HG03064 (cell line): ENCODE measurements at regions not wholly inside any gene's neighbourhood (a gene's known extent, or its start where the extent isn't known, plus 50 kb on each side); places are given as distances from the start of the nearest gene placed in this dataset.
"Not testable (repeated sequence)": the region's sequence is repeated elsewhere in the genome, so short reads cannot be mapped to it uniquely, and the experiment has no call there.

Source experiments
- ATAC-seq: cut with Tn5 transposase; IDR thresholded peaks from one replicate; pipeline ENCODE4 v1.9.1; 2021; ENCODE audit warnings: low read depth; ENCODE audit not compliant: unreplicated experiment

DNA sequence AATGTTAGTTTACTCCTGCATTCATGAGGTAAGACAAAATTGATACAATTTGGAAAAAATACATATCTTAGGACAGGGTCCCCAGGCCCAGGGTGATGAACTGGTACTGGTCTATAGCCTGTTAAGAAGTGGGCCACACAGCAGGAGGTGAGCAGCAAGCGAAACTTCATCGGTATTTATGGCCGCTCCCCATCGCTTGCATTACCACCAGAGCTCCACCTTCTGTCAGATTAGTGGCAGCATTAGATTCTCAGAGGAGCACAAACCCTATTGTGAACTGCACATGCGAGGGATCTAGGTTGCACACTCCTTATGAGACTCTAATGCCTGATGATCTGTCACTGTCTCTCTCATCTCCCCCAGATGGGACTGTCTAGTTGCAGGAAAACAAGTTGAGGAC, 880.6 kb downstream of the MCTP2 start:
- ATAC-seq = no peak

DNA sequence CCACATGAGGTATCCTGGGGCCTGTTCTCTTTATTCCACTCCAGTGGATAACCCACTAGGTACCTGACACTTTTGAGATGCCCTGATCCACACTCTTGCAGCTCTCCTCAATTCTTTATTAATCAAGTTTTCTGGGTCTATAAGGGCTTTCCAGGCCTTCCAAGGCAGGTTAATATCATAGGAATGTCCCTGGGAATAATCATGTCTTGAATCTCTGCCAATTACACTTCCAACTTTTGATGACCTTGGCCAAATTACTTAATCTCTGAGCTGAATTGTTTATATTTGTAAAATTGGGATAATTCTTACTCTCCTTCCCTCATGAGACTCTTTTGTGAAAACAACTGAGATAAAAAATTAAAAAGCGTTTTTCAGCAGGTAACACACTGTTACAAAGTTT, 881.7 kb downstream of the MCTP2 start:
- no peak for ATAC-seq

DNA sequence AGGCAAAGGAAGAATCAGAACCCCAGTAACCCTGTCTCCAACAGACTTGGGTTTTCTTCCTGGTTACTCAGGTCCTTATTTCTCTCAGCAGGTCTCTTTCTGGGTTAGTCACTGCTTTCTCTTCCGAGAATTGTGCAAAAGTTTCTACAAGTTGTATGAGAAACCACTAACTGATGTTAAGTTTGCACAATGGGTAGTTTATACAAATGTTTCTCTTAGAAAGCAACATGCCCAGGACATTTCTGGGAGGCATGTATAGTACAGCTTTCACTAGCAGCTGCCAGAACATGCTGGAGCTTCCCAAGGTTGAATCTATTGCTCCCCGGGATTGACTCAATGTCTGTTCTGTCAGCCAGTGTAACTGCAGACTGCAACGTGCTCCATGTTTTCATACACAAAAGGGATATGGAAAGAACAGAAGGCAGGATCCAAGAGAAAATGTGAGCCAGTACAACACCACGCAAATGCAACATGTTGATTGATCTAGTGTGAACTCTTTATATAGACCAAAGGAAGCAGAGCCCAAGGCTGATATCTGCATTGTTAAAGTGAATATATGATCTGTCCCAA, 887.8 kb downstream of the MCTP2 start:
- no peak for ATAC-seq

DNA sequence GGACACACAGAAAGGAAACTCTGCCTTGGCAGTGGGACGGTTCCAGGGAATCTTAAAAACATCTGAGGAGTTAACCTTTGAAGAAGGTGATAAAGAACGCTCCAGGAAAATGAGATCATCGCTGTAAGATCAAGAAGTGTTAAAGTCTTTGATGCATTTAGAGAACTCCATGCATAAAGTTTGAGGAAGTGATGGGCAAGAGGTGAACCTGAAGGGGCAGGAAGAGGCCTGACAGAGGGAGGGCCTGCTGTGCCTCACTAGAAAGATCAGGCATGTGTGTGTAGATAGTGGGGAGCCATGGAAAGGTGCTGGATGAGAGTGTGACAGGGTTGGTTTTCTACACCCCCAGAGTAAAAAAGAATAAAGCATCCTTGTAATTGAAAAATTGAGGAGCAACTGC, 889.2 kb downstream of the MCTP2 start:
- no peak for ATAC-seq

DNA sequence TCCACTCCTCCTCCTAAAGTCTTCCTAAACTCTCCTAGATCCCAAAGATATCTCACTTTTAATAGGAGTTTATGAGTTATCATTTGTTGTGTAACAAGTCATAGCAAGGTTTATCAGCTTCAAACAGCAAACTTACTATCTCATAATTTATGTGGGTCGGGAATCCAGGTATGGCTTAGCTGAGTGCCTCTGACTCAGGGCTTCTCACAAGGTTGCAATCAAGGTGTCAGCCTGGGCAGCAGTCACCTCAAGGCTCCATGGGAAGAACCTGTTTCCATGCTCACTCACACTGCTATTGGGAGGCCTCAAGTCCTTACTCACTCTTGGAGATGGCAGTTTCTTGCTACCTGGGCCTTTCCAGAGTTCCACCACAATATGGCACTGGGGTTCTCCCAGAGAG, 889.8 kb downstream of the MCTP2 start:
- ATAC-seq = no peak

DNA sequence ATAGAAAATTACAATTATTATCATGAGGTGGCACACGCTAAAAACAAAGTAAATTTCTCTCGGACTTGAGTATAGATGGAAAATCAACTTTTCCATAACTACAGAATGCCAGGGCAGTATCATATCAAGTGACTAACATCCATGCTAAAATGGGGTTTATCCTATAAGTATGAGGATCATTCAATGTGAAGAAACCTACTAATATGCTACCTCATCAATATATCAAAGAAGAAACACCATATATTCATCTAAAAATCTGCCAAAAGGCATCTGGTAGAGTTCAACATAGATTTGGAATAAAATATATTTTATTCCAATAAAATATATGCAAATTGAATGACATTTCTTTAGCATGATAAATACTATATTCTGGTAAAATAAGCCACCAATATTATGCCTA, 894.4 kb downstream of the MCTP2 start:
- no peak for ATAC-seq

DNA sequence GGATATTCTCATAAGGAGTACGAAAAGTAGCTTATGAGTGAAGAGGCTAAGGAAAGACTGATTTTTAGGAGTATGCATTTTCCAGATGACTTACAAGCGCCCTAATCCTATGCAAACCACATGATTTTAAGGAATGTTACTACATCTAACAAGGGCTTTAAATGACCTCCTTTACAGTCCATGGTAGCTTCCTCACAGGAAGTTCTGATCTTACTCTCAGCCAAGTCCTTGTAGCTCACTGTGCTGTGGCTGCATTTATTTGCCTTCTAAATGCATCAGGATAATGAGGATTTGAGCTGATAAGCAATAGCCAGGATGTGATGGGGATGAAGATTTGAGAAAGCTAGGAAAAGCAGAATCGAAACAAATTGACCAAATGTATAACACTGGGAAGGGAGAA, 896.0 kb downstream of the MCTP2 start:
- no peak for ATAC-seq

DNA sequence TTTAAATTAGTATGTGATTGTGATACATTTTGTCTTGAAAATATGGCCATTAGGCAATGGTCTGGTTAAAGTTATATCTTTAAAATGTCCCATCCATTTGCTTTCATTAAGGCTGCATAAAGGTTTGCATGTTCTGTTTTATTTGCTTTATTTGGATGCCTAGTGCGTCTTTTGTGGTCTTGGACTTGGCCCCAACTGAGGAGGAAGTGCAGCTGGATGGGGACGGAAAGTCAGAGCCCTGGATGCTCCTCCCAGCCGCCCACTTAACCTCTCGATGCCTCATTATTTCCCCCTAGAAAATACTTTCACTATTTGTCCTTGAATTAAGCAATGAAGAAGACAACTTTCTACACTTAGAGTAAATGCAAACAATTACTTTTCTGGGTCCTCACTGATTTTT, 898.2 kb downstream of the MCTP2 start:
- ATAC-seq = no peak

DNA sequence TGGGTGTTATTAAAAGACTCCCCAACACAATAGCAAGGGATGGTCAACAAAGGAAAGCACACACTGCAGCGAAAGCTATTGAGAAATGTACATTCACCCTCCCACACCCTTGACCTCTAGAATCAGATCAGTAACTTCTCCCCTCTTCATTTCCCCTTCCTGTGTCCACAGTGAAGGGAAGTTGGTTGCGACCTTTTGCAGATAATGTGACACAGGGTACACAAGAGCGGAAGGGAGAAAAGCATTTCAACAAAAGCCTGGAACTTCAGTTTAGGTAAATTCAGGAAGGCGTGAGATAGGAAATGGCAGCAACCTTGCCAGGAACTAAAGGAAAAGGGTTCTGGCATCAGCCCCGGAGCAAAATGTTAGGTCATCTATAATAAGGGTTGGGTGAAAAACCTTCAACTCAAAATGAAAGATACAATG, 899.8 kb downstream of the MCTP2 start:
- ATAC-seq = no peak

DNA sequence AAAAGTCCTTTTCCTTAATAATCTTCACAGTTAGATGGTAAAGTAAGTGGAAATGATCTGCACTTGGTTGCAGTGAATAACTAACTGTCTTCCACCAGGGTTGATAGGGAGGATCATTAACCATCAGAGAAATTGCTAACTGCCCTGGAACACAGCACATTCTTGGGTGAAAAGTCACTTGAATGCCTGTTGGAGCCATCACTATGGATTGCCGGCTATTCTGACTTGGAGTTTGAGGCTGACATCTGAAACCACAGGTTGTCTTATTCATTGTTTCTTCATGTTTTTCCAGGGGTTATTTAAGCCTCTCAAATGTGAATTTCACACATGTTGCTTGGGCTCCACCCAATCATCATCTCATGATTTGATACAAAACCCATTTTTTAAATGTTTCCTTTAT, 901.4 kb downstream of the MCTP2 start:
- no peak for ATAC-seq

DNA sequence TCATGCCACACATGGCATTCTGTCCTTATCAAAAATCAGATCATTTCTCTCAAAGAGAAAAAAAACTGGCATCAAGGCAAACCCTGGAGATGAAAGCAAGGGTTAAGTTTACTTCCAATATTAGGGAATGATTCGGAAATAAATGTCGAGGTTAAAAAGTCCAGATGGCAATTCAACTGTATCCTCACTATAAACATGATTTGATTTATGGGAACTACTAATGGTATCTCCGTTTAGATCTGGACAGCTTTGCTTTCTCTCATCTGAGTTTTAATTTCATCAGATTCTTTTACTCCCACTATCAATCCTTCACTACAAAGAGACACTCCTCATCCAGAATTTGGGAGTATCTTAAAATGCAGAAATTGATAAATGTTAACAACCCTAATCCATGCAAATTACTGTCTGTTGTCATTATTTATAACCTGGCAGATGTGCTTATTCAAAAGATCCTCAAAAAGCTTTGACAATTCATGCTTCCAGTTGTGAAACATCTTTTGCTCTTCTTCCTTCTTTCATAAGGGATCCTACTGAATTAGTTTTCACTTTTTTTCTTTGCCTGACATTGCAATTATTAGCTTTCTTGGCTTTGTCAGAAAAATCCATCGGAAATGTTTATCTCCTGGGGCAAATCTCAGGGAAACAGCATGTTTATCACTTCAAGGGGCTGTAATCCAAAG, 903.2 kb downstream of the MCTP2 start:
- ATAC-seq = no peak

DNA sequence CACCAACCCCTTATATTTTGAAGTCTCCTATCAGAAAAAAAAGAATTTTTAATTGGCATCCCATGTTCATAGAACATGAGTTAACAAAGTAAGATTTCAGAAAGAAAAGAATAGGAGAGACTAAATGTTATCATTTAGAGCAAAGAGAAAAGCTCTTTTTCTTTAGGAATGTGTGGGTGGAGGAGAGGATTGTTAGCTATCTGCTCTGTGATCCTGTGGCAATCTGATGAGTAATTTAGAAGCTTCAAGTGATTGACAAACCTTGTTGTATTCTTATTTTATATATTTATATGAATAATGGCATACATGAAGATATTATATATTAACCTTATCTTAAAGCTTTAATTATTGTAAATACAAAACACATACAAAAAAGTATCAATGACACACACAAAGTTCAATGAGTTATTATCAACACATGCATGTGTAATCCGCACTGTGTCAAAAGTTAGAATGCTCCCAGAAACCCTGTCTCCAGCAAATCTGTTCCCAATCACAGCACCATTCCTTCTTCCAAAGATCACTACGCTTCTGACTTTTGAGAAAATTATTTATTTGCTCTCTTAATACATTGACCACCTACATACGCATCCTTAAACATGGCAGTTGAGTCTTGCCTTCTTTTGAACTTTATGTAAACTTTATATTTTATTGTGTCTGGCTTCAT, 907.4 kb downstream of the MCTP2 start:
- no peak for ATAC-seq

DNA sequence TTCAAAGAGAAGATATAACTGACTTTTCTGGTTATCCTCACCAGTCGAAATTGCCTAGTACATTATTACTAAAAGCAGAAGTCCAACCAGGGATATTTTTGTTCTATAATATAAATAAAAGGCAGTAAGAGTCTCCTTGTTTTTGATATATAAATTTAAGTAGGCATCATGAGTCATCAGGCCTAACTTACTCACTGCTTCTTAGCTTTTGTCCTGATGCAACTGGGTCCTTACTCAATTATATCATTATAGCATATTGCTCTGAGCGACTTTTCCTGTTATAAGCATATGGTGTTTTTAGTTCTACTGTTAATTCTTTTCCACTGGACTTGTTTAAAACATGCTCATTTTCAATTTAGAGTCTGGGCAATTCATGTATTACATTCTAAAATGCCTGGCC, 910.1 kb downstream of the MCTP2 start:
- no peak for ATAC-seq

DNA sequence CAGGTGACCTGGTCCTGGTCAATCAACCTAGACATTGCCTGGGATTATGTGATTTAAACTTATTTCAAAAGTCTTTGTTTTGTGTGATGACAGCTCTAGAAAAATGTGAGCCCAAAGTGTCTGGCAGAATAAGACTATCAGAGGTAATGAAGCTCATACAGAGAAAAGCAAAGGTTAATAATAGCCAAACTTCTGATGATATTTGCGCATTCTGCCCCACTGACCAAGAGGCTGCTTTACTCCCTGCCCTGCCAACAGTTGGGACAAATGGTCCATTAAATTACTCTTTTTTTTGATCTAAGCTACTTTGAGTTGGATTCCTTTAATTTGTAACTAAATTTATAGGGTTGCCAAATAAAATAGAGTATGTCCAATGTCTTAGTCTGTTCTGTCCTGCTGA, 911.2 kb downstream of the MCTP2 start:
- no peak for ATAC-seq

DNA sequence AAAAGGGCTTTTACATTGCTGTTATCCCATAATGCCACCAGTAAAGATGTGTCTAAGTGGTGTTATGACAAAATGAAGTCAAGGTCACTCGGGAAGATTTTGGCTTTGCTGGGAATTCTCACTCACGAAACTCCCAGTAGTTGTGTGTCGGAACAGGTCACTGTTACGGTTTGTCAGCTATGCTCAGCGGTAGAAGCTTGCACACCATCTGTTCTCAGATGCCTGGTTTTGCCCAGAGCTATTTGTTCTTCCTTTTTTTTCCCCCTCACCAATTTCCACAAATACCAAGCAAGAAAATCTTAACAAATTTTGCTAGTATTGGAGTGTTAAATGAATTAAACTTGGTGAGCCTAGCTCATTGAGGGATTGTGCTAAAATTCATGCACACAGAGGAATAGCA, 915.1 kb downstream of the MCTP2 start:
- no peak for ATAC-seq

DNA sequence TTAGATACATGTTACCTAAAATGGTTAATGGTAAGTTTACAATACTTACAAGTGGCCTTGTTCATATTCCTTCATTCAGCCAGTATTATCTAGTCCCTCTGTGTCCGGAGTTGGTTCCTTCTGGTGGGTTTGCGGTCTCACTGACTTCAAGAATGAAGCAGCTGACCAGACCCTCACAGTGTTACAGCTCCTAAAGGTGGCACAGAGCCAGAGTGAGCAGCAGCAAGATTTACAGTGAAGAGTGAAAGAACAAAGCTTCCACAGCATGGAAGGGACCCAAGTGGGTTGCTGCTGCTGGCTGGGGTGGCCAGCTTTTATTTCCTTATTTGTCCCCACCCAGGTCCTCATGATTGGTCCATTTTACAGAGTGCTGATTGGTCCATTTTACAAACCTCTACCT, 916.8 kb downstream of the MCTP2 start:
- no peak for ATAC-seq

DNA sequence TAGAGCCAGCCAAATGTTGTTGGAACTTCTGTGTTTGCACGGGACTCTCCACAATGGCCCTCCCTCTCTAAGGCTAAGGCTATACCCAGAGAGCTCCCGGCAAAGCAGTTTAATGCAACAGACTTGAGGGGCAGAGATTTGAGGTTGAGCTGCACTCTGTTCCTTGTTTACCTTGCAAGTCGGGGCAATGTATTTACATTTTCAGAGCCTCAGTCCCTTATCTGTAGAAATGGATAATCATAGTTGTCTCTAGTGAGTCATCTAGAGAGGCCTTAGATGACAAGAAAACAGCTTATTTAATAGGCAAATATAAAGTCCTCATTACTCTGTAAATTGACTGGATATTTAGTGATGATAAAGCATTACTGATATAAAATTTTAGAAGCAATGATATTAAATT, 917.7 kb downstream of the MCTP2 start:
- ATAC-seq = no peak

DNA sequence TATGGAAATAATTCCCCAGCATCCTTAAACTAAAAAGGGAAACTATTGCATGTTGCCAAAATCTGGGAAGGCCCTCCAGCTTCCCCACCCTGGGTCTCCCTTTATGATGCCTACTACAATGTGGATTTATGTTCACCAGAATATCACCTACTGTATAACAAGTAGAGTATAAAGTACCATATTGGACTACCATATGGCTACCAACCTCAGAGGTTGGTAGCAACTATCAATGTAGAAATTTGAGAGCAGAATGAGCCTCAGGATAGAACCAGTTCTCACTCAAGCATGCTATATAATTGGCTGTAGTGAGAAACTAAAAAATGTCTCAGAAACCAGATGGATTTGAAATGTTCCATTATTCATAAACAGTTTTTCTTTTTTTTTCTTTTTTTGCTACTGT, 918.4 kb downstream of the MCTP2 start:
- ATAC-seq = no peak

DNA sequence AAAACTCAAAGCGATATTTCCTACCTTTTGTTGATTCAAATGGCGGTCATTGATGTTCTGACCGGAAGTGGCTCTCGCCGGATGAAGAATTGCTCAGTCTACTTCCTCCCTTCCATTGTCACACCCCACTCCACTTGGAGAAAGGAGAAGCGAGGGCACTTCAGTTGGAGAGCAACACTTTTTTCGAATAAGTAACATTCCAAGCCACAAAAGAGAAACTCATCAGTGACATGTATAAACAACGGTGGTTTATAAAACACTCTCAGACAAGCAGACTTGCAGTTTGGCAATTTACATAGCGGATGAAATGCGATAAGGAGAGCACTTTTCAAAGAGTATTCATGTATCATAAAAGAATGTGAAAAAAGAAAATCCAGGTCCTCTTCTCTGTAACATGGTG, 919.1 kb downstream of the MCTP2 start:
- no peak for ATAC-seq

DNA sequence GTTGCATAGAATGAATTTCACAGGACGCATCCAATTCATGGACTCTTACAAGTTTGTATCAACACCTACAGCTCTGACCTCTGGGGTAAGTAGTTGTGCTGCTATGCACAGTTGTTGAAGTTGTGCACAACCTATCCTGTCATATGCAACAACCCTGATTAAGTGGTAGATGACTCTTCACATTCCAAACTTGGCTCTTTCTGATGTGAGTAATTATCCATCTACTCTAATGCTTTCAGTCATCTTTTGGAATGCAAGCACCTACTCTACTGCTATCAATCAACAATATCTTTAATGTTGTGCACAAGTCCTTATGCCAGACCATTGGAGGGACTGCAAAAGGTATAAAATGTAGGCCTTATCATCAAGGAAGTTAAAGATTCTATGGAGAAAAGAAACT, 921.4 kb downstream of the MCTP2 start:
- no peak for ATAC-seq

DNA sequence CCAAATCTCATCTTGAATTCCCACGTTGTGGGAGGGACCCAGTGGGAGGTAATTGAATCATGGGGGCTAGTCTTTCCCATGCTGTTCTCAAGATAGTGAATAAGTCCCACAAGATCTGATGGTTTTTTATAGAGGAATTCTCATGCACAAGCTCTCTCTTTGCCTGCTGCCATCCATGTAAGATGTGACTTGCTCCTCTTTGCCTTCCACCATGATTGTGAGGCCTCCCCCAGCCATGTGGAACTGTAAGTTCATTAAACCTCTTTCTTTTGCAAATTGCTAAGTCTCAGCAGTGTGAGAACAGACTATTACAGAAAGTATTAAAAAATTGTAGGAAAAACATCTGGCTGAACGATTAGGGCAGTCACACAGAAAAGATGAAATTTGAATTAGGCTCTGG, 921.8 kb downstream of the MCTP2 start:
- ATAC-seq = not testable (repeated sequence)

DNA sequence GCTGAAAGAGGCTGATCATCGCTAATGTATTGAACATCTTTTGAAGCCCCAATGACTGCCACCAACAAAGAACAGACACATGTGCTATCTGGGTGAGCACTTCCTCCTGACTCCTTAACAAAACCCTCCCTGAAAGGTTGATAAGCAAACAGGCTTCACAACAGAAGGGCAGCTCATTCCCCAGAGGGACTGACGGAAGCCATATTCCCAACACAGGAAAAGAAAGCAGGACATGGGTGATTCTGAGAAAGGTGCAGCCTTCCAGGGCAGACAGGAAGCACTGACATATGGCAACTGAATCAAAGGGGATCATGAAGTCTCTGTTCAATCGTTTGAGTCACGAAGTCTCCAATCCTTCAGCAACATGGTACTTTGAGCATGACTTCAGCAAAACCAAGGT, 929.0 kb downstream of the MCTP2 start:
- ATAC-seq = no peak
